HEK293T (cell line): ENCODE measurements at regions not wholly inside any gene's neighbourhood (a gene's known extent, or its start where the extent isn't known, plus 50 kb on each side); places are given as distances from the start of the nearest gene placed in this dataset.

Source experiments
- ARNT ChIP-seq: fragments of 450-650 bp; IDR thresholded peaks from 2 replicates; pipeline ENCODE4 v1.6.1; 2017; ENCODE audit warnings: mild to moderate bottlenecking
- BHLHE40 ChIP-seq: fragments of 450-650 bp; IDR thresholded peaks from 2 replicates; pipeline ENCODE4 v1.6.1; 2016; ENCODE audit warnings: mild to moderate bottlenecking, moderate library complexity, borderline replicate concordance
- CTBP1 ChIP-seq: fragments of 450-650 bp; IDR thresholded peaks from 2 replicates; pipeline ENCODE4 v1.6.1; 2016; ENCODE audit warnings: borderline replicate concordance
- FOXA1 ChIP-seq: fragments of 450-650 bp; IDR thresholded peaks from 2 replicates; pipeline ENCODE4 v1.6.1; 2016; ENCODE audit warnings: mild to moderate bottlenecking
- FOXK2 ChIP-seq: fragments of 450-650 bp; IDR thresholded peaks from 2 replicates; pipeline ENCODE4 v1.6.1; 2016; ENCODE audit warnings: mild to moderate bottlenecking
- NFRKB ChIP-seq: fragments of 450-650 bp; IDR thresholded peaks from 2 replicates; pipeline ENCODE4 v1.6.1; 2016; ENCODE audit warnings: mild to moderate bottlenecking, moderate library complexity
- PKNOX1 ChIP-seq: fragments of 450-650 bp; IDR thresholded peaks from 2 replicates; pipeline ENCODE4 v1.6.1; 2016
- SP1 ChIP-seq: fragments of 450-650 bp; IDR thresholded peaks from 2 replicates; pipeline ENCODE4 v1.6.1; 2017
- SUZ12 ChIP-seq: fragments of 450-650 bp; IDR thresholded peaks from 2 replicates; pipeline ENCODE4 v1.6.1; 2016; ENCODE audit warnings: mild to moderate bottlenecking
- TARDBP ChIP-seq: fragments of 450-650 bp; IDR thresholded peaks from 2 replicates; pipeline ENCODE4 v1.6.1; 2016

GRCh38 chr12:30870491-30871265 lies 55.9 kb upstream of the TSPAN11 start:
- TF ChIP-seq FOXA1: no peak
- TF ChIP-seq BHLHE40: no peak
- TF ChIP-seq TARDBP: no peak
- no peak for TF ChIP-seq FOXK2
- no peak for TF ChIP-seq CTBP1
- TF ChIP-seq SUZ12: no peak
- no peak for TF ChIP-seq ARNT
- no peak for TF ChIP-seq NFRKB
- no peak for TF ChIP-seq PKNOX1
- no peak for TF ChIP-seq SP1
